ENCODE measurements at regions not wholly inside any gene's neighbourhood (a gene's known extent, or its start where the extent isn't known, plus 50 kb on each side); places are given as distances from the start of the nearest gene placed in this dataset.
A peak's percentile ranks its signal among the peaks of the same experiment; 100 is the strongest.
"Not testable (repeated sequence)": the region's sequence is repeated elsewhere in the genome, so short reads cannot be mapped to it uniquely, and the experiment has no call there.

DNA sequence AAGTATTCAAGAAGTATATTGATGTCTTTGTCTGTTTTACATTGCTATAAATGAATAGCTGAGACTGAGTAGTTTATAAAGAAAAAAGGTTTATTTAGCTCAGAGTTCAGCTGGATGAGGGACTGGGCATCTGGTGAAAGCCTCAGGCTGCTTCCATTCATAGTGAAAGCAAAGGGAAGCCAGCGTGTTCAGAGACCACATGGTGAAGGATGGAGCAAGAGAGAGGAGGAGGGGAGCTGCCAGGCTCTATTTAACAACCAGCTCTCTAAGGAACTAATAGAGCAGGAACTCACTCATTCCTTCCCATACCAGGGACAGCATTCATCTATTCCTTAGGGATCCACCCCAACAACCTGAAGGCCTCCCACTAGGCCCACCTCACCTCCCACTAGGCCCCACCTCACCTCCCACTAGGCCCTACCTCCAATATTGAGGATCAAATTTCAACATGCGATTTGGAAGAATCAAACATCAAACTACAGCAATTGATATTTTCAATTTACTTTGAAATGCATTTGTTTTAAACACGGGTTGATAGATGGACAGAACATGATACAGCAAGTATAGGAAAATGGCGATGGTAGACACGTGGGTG, 167.5 kb upstream of the HES1 start:
- no peak overlapping the region for H3K27ac ChIP-seq (ENCODE audit: low read depth, low read length)
- no peak overlapping the region for H3K9ac ChIP-seq (ENCODE audit: low read length)
- peaks cover 32% of the 10 kb centered on the region for H3K27me3 ChIP-seq (ENCODE audit: control insufficient read depth, insufficient read depth, low read length)
- no peaks in the 10 kb centered on the region for H3K9me3 ChIP-seq (ENCODE audit: control insufficient read depth, insufficient read depth, low read depth, low read length)
- no peak overlapping the region for H3K4me3 ChIP-seq (ENCODE audit: low read depth, low read length)
- peaks cover 23% of the 10 kb centered on the region for H3K4me1 ChIP-seq (ENCODE audit: control insufficient read depth, insufficient read depth, low read length)
- H3K36me3 ChIP-seq (ENCODE audit: control insufficient read depth, insufficient read depth, low read length), result no peaks in the 10 kb centered on the region

DNA sequence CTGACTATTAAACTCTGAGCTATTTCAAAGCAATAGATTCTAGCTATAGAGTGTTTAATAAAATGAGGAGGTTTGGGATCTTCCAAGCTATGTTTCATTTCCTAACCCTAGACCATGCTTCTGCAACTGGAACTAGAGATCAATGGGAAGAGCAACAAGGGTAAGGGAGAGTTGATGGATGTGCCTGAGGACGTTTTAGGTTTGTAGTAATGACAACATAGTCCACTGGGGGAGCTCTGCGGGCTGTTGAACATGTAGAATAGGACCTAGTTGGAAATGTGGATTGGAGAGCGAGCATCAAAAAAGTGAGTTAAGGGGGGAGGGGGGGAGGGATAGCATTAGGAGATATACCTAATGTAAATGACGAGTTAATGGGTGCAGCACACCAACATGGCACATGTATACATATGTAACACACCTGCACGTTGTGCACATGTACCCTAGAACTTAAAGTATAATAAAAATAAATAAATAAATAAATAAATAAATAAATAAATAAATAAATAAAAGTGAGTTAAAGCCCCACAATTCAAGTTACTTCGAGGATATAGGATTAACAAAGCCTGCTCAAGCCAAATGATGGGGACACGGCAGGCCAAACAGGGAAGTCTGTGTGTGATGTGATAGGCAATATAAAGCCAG, 165.7 kb upstream of the HES1 start:
- not testable (repeated sequence) for H3K9ac ChIP-seq (ENCODE audit: low read length); H3K4me3 ChIP-seq (ENCODE audit: low read depth, low read length); H3K36me3 ChIP-seq (ENCODE audit: control insufficient read depth, insufficient read depth, low read length); H3K9me3 ChIP-seq (ENCODE audit: control insufficient read depth, insufficient read depth, low read depth, low read length); H3K27ac ChIP-seq (ENCODE audit: low read depth, low read length)
- peaks cover 14% of the 10 kb centered on the region; the same call in 1 of the 2 replicates for H3K27me3 ChIP-seq (ENCODE audit: control insufficient read depth, insufficient read depth, low read length)
- peaks cover 38% of the 10 kb centered on the region for H3K4me1 ChIP-seq (ENCODE audit: control insufficient read depth, insufficient read depth, low read length)

DNA sequence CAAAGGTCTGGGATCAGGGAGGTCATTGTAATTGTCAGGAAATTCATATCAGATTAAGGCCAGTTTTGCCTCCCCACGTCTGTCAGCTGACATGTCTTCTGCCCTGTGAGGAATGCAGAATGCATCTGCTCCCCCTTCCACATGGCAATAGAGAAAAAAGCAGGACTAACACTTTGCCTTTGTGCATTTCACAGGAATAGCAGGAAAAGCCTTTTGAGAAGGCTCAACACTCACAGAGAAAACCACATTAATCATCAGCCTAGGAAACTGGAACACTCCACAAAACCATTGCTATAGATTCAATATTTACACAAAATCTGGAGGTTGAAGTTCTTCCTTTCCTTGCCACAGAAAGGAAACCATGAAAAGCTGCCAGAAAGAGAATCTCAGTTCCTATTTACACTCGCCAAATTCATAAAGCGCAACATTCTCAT, 165.2 kb upstream of the HES1 start:
- peaks cover 9% of the 10 kb centered on the region; the same call in 1 of the 2 replicates for H3K27me3 ChIP-seq (ENCODE audit: control insufficient read depth, insufficient read depth, low read length)
- H3K4me1 ChIP-seq (ENCODE audit: control insufficient read depth, insufficient read depth, low read length), result peaks cover 43% of the 10 kb centered on the region
- H3K4me3 ChIP-seq (ENCODE audit: low read depth, low read length), result no peak overlapping the region
- no peak overlapping the region for H3K9ac ChIP-seq (ENCODE audit: low read length)
- no peaks in the 10 kb centered on the region for H3K9me3 ChIP-seq (ENCODE audit: control insufficient read depth, insufficient read depth, low read depth, low read length)
- H3K27ac ChIP-seq (ENCODE audit: low read depth, low read length), result no peak overlapping the region
- no peaks in the 10 kb centered on the region for H3K36me3 ChIP-seq (ENCODE audit: control insufficient read depth, insufficient read depth, low read length)

DNA sequence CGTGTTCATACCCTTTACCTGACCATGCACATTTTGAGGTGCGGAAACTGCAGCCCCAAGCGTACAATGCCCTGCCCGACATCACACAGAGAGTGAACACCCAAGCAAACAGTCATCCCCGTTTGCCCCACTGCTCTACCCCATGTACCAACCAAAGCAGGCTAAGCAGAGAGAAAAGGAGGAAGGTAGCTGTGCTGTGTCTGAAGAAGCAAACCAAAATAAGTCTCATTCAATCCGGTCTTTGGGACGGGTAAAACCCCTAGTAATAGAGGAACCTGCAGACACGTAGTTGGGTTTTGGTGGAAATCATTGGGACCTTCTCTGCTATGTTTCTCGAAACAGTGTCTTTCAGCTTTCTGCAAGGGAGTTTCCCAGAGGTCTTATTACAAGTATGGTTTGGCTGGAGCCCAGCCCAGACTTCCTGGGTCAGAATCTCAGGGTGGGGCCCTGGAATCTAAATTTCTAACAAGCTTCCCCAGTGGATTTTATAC, 164.6 kb upstream of the HES1 start:
- H3K9ac ChIP-seq (ENCODE audit: low read length), result no peak overlapping the region
- no peaks in the 10 kb centered on the region for H3K9me3 ChIP-seq (ENCODE audit: control insufficient read depth, insufficient read depth, low read depth, low read length)
- H3K4me1 ChIP-seq (ENCODE audit: control insufficient read depth, insufficient read depth, low read length), result peaks cover 46% of the 10 kb centered on the region
- H3K27me3 ChIP-seq (ENCODE audit: control insufficient read depth, insufficient read depth, low read length), result 0 out of 2 replicates have a peak, but pooled peaks cover 6% of the 10 kb centered on the region
- no peak overlapping the region for H3K4me3 ChIP-seq (ENCODE audit: low read depth, low read length)
- H3K27ac ChIP-seq (ENCODE audit: low read depth, low read length), result no peak overlapping the region
- no peaks in the 10 kb centered on the region for H3K36me3 ChIP-seq (ENCODE audit: control insufficient read depth, insufficient read depth, low read length)

DNA sequence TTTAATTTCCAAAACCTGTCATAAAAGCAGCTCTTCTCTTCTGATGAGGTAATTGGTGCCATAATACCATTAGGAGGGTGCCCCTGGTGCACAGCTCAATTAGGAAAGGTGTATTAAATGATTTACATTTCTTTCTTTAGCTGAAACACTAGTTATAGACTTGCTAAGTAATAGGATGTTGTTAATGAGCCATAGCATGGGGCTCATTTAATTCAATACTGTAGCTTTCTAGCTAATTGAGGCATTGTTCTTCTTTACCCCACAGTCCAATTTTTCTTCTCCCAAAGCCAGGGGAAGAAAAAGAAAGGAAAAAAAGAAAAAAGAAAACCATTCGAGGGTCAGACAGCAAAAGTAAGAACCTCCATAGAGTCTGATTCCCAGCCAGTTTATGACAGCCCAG, 164.0 kb upstream of the HES1 start:
- H3K9ac ChIP-seq (ENCODE audit: low read length), result no peak overlapping the region
- no peaks in the 10 kb centered on the region for H3K9me3 ChIP-seq (ENCODE audit: control insufficient read depth, insufficient read depth, low read depth, low read length)
- 0 out of 2 replicates have a peak, but pooled peaks cover 6% of the 10 kb centered on the region for H3K27me3 ChIP-seq (ENCODE audit: control insufficient read depth, insufficient read depth, low read length)
- no peak overlapping the region for H3K4me3 ChIP-seq (ENCODE audit: low read depth, low read length)
- H3K36me3 ChIP-seq (ENCODE audit: control insufficient read depth, insufficient read depth, low read length), result no peaks in the 10 kb centered on the region
- H3K4me1 ChIP-seq (ENCODE audit: control insufficient read depth, insufficient read depth, low read length), result peaks cover 46% of the 10 kb centered on the region
- no peak overlapping the region for H3K27ac ChIP-seq (ENCODE audit: low read depth, low read length)

DNA sequence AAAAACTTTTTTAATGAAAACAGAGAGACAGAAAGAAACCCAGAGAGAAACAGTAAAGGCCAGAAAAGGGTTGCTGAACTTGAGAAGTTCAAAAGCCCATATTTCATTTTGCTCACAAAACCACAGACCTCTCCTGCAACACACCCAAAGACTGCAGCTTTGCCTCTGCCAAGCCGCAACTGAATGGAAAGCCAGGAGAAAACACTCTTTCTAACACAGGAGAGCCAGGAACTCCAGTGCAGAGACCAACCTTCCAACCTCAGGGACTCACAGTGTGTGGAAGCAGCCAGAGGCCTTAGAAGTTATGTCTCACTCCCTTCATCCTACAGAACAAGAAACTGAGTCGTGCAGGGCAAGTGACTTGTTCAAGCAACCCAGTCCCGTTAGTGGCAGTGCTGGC, 163.1 kb upstream of the HES1 start:
- Histone ChIP-seq H3K4me1 (ENCODE audit: control insufficient read depth, insufficient read depth, low read length) (peaks cover 46% of the 10 kb centered on the region), H3K27me3 (ENCODE audit: control insufficient read depth, insufficient read depth, low read length) (peaks cover 6% of the 10 kb centered on the region; the same call in 1 of the 2 replicates), H3K36me3 (ENCODE audit: control insufficient read depth, insufficient read depth, low read length) (no peaks in the 10 kb centered on the region), H3K9me3 (ENCODE audit: control insufficient read depth, insufficient read depth, low read depth, low read length) (no peaks in the 10 kb centered on the region), H3K27ac (ENCODE audit: low read depth, low read length) (no peak overlapping the region), H3K4me3 (ENCODE audit: low read depth, low read length) (no peak overlapping the region), H3K9ac (ENCODE audit: low read length) (no peak overlapping the region)

DNA sequence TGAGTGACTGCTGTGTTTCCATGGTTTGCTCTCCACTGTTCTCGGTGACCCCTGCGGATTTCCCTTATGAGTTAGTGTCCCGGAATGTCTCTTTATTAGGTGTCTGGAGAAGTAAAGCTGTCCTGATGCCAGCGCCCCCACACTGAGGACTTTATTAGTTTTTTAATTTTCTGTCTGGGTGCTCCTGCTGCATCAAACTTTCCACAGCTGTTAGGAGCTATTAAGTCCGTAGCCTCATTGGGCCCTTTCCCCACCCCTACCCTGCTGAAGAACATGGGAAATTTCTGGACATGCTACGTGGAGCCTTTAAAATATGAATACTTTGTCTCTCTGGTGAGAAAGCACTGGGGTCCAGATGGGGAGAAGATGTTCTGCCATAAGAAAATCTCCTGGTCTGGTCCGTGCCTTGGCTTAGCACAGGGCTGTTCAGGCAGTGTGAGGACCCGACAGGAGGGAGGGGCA, 161.7 kb upstream of the HES1 start:
- Histone ChIP-seq H3K4me3 (ENCODE audit: low read depth, low read length) (no peak overlapping the region), H3K27me3 (ENCODE audit: control insufficient read depth, insufficient read depth, low read length) (peaks cover 10% of the 10 kb centered on the region; the same call in 1 of the 2 replicates), H3K4me1 (ENCODE audit: control insufficient read depth, insufficient read depth, low read length) (peaks cover 41% of the 10 kb centered on the region), H3K27ac (ENCODE audit: low read depth, low read length) (peak overlapping the region; percentile 21; the same call in 1 of the 2 replicates), H3K9me3 (ENCODE audit: control insufficient read depth, insufficient read depth, low read depth, low read length) (no peaks in the 10 kb centered on the region), H3K9ac (ENCODE audit: low read length) (no peak overlapping the region), H3K36me3 (ENCODE audit: control insufficient read depth, insufficient read depth, low read length) (no peaks in the 10 kb centered on the region)

DNA sequence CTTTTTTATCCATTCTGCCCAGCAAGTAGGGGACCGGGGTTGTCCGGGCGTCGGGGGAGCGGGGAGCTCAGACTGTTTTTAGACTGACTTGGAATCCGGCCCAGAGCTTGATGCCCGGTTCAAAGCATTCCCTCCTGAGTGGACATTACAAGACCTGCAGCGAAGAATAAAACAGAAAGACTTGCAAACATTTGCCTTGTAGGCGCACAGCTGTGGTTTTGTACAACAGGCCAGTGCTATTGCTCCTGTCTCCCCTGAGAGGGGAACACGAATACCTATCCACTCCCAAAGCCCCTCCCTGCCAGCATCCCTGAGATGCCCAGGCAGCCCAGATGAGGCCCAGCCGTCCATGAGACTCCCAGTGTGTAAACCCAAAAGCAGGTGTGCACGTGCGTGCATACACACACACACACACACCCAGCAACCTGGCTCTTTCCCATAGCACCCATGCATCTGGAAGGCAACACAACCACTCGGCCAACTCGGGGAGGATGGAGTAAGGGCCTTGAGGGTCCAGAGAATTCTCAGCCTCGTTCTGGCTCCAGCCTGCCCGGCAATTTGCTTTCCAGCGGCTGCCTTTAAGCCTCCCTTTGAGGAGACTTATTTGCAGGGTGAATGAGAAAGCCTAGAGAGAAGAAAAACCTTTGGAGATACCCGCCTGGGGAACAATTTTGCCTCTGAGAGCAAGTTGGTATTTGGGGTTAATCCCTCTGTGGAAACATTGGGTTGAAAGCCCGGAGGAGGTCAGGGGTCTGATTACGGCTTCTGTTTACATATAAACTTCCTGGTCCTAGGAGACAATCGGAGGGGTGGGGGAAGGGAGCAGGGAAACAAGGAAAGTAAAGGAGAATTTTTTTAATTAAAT, 161.0 kb upstream of the HES1 start:
- no peak overlapping the region; the same call in 1 of the 2 replicates for H3K27ac ChIP-seq (ENCODE audit: low read depth, low read length)
- H3K27me3 ChIP-seq (ENCODE audit: control insufficient read depth, insufficient read depth, low read length), result peaks cover 10% of the 10 kb centered on the region; the same call in 1 of the 2 replicates
- peak overlapping the region; percentile 20 for H3K9ac ChIP-seq (ENCODE audit: low read length)
- no peaks in the 10 kb centered on the region for H3K9me3 ChIP-seq (ENCODE audit: control insufficient read depth, insufficient read depth, low read depth, low read length)
- H3K4me1 ChIP-seq (ENCODE audit: control insufficient read depth, insufficient read depth, low read length), result peaks cover 39% of the 10 kb centered on the region
- no peaks in the 10 kb centered on the region for H3K36me3 ChIP-seq (ENCODE audit: control insufficient read depth, insufficient read depth, low read length)
- no peak overlapping the region for H3K4me3 ChIP-seq (ENCODE audit: low read depth, low read length)

DNA sequence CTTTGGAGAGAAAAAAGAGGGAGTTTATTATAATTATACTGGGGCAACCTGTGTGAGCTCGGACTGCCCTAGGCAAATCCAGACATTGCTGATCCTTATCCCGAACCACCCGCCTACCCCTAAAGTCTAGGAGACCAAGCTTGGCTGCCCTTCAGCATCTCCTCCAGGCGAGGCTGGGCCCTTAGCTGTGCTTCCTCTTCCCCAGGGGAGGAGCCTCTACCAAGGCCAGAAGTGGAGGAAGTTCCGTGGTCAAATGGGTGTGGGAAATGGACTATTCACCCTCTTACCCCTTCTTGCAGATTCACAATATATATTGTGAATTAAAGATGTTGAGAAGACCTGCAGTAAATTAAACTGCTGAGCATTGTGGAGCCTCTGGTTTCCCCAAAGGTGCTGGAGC, 158.3 kb upstream of the HES1 start:
- Histone ChIP-seq H3K27ac (ENCODE audit: low read depth, low read length) (no peak overlapping the region), H3K36me3 (ENCODE audit: control insufficient read depth, insufficient read depth, low read length) (no peaks in the 10 kb centered on the region), H3K27me3 (ENCODE audit: control insufficient read depth, insufficient read depth, low read length) (peaks cover 10% of the 10 kb centered on the region; the same call in 1 of the 2 replicates), H3K4me3 (ENCODE audit: low read depth, low read length) (no peak overlapping the region), H3K4me1 (ENCODE audit: control insufficient read depth, insufficient read depth, low read length) (peaks cover 23% of the 10 kb centered on the region), H3K9ac (ENCODE audit: low read length) (no peak overlapping the region), H3K9me3 (ENCODE audit: control insufficient read depth, insufficient read depth, low read depth, low read length) (no peaks in the 10 kb centered on the region)

DNA sequence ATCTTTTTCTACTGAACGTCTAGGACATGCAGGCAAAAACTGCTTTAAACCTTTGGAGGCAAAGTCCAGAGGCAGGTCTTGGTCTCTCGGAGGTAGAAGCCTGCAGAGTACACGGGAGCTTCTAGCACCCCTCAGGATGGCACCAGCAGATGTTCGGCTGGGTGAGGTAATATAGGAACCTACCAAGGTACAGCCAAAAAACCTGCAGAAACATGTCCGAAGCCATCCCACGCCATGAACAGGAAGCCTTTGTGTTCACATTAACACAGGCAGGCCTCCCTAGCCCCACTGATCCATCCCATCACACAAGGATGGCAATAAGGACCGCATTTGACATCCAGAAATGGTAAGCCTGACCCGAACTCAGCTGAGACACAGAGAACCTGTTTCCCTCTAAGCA, 157.9 kb upstream of the HES1 start:
- Histone ChIP-seq H3K9me3 (ENCODE audit: control insufficient read depth, insufficient read depth, low read depth, low read length) (no peaks in the 10 kb centered on the region), H3K27me3 (ENCODE audit: control insufficient read depth, insufficient read depth, low read length) (peaks cover 10% of the 10 kb centered on the region; the same call in 1 of the 2 replicates), H3K9ac (ENCODE audit: low read length) (no peak overlapping the region), H3K36me3 (ENCODE audit: control insufficient read depth, insufficient read depth, low read length) (no peaks in the 10 kb centered on the region), H3K4me1 (ENCODE audit: control insufficient read depth, insufficient read depth, low read length) (peaks cover 23% of the 10 kb centered on the region), H3K27ac (ENCODE audit: low read depth, low read length) (no peak overlapping the region), H3K4me3 (ENCODE audit: low read depth, low read length) (no peak overlapping the region)
